ENCODE measurements at regions not wholly inside any gene's neighbourhood (a gene's known extent, or its start where the extent isn't known, plus 50 kb on each side); places are given as distances from the start of the nearest gene placed in this dataset.

- Histone ChIP-seq H3K9me3 (ENCODE audit: low read length) (no peaks in the 10 kb centered on the region), H3K9ac (ENCODE audit: insufficient read depth, low read depth, low read length) (no peak overlapping the region), H3K27ac (ENCODE audit: extremely low read length, insufficient read depth, low read length) (no peak overlapping the region), H3K79me2 (ENCODE audit: insufficient read depth, low read length) (no peaks in the 10 kb centered on the region), H3K4me2 (ENCODE audit: low read depth, low read length) (no peak overlapping the region), H3K4me1 (ENCODE audit: insufficient read depth, low read length) (no peaks in the 10 kb centered on the region), H2AFZ (ENCODE audit: low read length) (no peak overlapping the region), H4K20me1 (ENCODE audit: insufficient read depth, low read length) (no peaks in the 10 kb centered on the region), H3K36me3 (replicated peaks in 1 of 2; ENCODE audit: control insufficient read depth in 1 of 2, insufficient read depth in 2 of 2, low read length in 2 of 2) (no peaks in the 10 kb centered on the region), H3K27me3 (ENCODE audit: control insufficient read depth in 1 of 2, insufficient read depth in 2 of 2, low read length in 2 of 2) (no peaks in the 10 kb centered on the region; a peak in 1 of 5 replicates), H3K4me3 (replicated peaks in 1 of 3; ENCODE audit: insufficient read depth in 1 of 3, low read depth in 2 of 3, low read length in 3 of 3) (no peak overlapping the region)
- ChIA-PET POLR2A (no interaction called here), CTCF (ENCODE audit: low intra/inter-chr PET ratio, low total read pairs) (no interaction called here)
- in situ Hi-C loops (cut with HindIII; ENCODE audit: extremely low pct_ligation_motif_present, low pct_unique_long_range_greater_than_20kb) (no loop called here), intact Hi-C loops (cut with micrococcal nuclease; ENCODE audit: unreplicated experiment) (no loop called here)
- no peak for TF ChIP-seq AGO1 (IDR thresholded peaks at IDR 0.05; ENCODE audit: low read depth, low read length, poor library complexity, severe bottlenecking)
- TF ChIP-seq REPIN1 (CRISPR knock-in tag; IDR thresholded peaks at IDR 0.05; ENCODE audit: borderline replicate concordance, low read depth), result no peak
- ATAC-seq (no peak), DNase-seq (ENCODE audit: low spot score) (no peak), FAIRE-seq (no peak)
- 20% methylated on average over 3 of the region's 3 CpGs for WGBS (ENCODE audit: low lambda C conversion rate)
- no TSS peak for BruUV-seq (replicated peaks)
These were observed 83.4 kb upstream of the MGMT start for GRCh38 chr10:129383651-129384050.

GRCh38 chr10:129385600-129385999 is 81.4 kb upstream of the MGMT start:
- DNase-seq (ENCODE audit: low spot score), result no peak
- H2AFZ ChIP-seq (ENCODE audit: low read length), result no peak overlapping the region
- intact Hi-C loops (cut with micrococcal nuclease; ENCODE audit: unreplicated experiment), result no loop called here
- no peaks in the 10 kb centered on the region for H3K79me2 ChIP-seq (ENCODE audit: insufficient read depth, low read length)
- BruUV-seq (replicated peaks), result no TSS peak
- in situ Hi-C loops (cut with HindIII; ENCODE audit: extremely low pct_ligation_motif_present, low pct_unique_long_range_greater_than_20kb), result no loop called here
- ATAC-seq, result no peak
- POLR2A ChIA-PET, result no interaction called here
- no peak overlapping the region for H3K27ac ChIP-seq (ENCODE audit: extremely low read length, insufficient read depth, low read length)
- no peak overlapping the region for H3K9ac ChIP-seq (ENCODE audit: insufficient read depth, low read depth, low read length)
- H3K27me3 ChIP-seq (ENCODE audit: control insufficient read depth in 1 of 2, insufficient read depth in 2 of 2, low read length in 2 of 2), result no peaks in the 10 kb centered on the region; a peak in 1 of 5 replicates
- FAIRE-seq, result no peak
- no peak overlapping the region for H3K4me2 ChIP-seq (ENCODE audit: low read depth, low read length)
- no peak for TF ChIP-seq FOXJ3 (CRISPR knock-in tag; IDR thresholded peaks at IDR 0.05; ENCODE audit: borderline replicate concordance)
- no peak for TF ChIP-seq BRF2 (CRISPR knock-in tag; IDR thresholded peaks at IDR 0.05)
- no peaks in the 10 kb centered on the region for H3K4me1 ChIP-seq (ENCODE audit: insufficient read depth, low read length)
- no peaks in the 10 kb centered on the region for H3K36me3 ChIP-seq (replicated peaks in 1 of 2; ENCODE audit: control insufficient read depth in 1 of 2, insufficient read depth in 2 of 2, low read length in 2 of 2)
- no peaks in the 10 kb centered on the region for H4K20me1 ChIP-seq (ENCODE audit: insufficient read depth, low read length)
- WGBS (ENCODE audit: low lambda C conversion rate), result 52% methylated on average over 4 of the region's 4 CpGs
- H3K4me3 ChIP-seq (replicated peaks in 1 of 3; ENCODE audit: insufficient read depth in 1 of 3, low read depth in 2 of 3, low read length in 3 of 3), result no peak overlapping the region
- no peaks in the 10 kb centered on the region for H3K9me3 ChIP-seq (ENCODE audit: low read length)
- CTCF ChIA-PET (ENCODE audit: low intra/inter-chr PET ratio, low total read pairs), result no interaction called here

Measured in HepG2 (cell line).